ENCODE measurements at regions not wholly inside any gene's neighbourhood (a gene's known extent, or its start where the extent isn't known, plus 50 kb on each side); places are given as distances from the start of the nearest gene placed in this dataset.
"Not testable (repeated sequence)": the region's sequence is repeated elsewhere in the genome, so short reads cannot be mapped to it uniquely, and the experiment has no call there.

- DNase-seq (ENCODE audit: low spot score) = no peak
Observed at GRCh38 chr10:20399772-20400171, 497.3 kb downstream of the NEBL start.

- DNase-seq (ENCODE audit: low spot score) = no peak
Observed at GRCh38 chr10:20396701-20397100, 500.4 kb downstream of the NEBL start.

GRCh38 chr10:20396205-20396604 is 500.9 kb downstream of the NEBL start:
- no peak for DNase-seq (ENCODE audit: low spot score)

GRCh38 chr10:20391629-20392028 is 505.5 kb downstream of the NEBL start:
- DNase-seq (ENCODE audit: low spot score) = no peak

- DNase-seq (ENCODE audit: low spot score) = no peak
Observed at GRCh38 chr10:20381761-20382160, 515.4 kb downstream of the NEBL start.

GRCh38 chr10:20380401-20380800 is 516.7 kb downstream of the NEBL start:
- no peak for DNase-seq (ENCODE audit: low spot score)

- DNase-seq (ENCODE audit: low spot score) = no peak
Observed at GRCh38 chr10:20372748-20373147, 524.4 kb downstream of the NEBL start.

GRCh38 chr10:20370977-20371533 is 526.1 kb downstream of the NEBL start:
- not testable (repeated sequence) for DNase-seq (ENCODE audit: low spot score)

GRCh38 chr10:20369863-20370736 is 527.0 kb downstream of the NEBL start:
- DNase-seq (ENCODE audit: low spot score) = no peak

- DNase-seq (ENCODE audit: low spot score) = no peak
Observed at GRCh38 chr10:20363684-20364083, 533.4 kb downstream of the NEBL start.

- DNase-seq (ENCODE audit: low spot score) = no peak
Observed at GRCh38 chr10:20355915-20356314, 539.7 kb downstream of the PLXDC2 start.

GRCh38 chr10:20355011-20355410 is 538.8 kb downstream of the PLXDC2 start:
- no peak for DNase-seq (ENCODE audit: low spot score)

- DNase-seq (ENCODE audit: low spot score) = no peak
Observed at GRCh38 chr10:20354166-20354565, 537.9 kb downstream of the PLXDC2 start.

- no peak for DNase-seq (ENCODE audit: low spot score)
Observed at GRCh38 chr10:20350509-20350908, 534.3 kb downstream of the PLXDC2 start.

- DNase-seq (ENCODE audit: low spot score) = no peak
Observed at GRCh38 chr10:20343036-20343435, 526.8 kb downstream of the PLXDC2 start.
